GM23338 (cell line): ENCODE measurements at regions not wholly inside any gene's neighbourhood (a gene's known extent, or its start where the extent isn't known, plus 50 kb on each side); places are given as distances from the start of the nearest gene placed in this dataset.
A peak's percentile ranks its signal among the peaks of the same experiment; 100 is the strongest.

Source experiments
- CREB1 ChIP-seq: fragments of 250-450 bp; sonication (Bioruptor Pico); IDR thresholded peaks from 2 replicates; pipeline ENCODE4 v1.5.0; 2020; ENCODE audit warnings: low read depth, mild to moderate bottlenecking, moderate library complexity
- EZH2phosphoT487 ChIP-seq: fragments of 200-600 bp; sonication (generic); IDR thresholded peaks from one replicate; pipeline ENCODE4 v1.8.1; 2018; ENCODE audit warnings: antibody characterized with exemption; ENCODE audit not compliant: unreplicated experiment
- POLR2AphosphoS5 ChIP-seq: IDR thresholded peaks from 2 replicates; pipeline ENCODE4 v1.6.1; 2016; ENCODE audit warnings: antibody characterized with exemption, low read depth
- ZNF114 ChIP-seq: fragments of 250-450 bp; sonication (Bioruptor Pico); IDR thresholded peaks from 2 replicates; pipeline ENCODE4 v1.5.0; 2020; ENCODE audit warnings: mild to moderate bottlenecking, moderate library complexity
- TF ChIP-seq, protein P1 (sequence below), 2 experiments: fragments of 200-600 bp in 1 of 2; sonication (generic) in 1 of 2; conservative IDR thresholded peaks; 2 replicates each; pipeline versions ENCODE4 v1.5.1 to v1.6.1; 2016 to 2017; ENCODE audit warnings: antibody characterized with exemption in 2 of 2, low read depth in 2 of 2, mild to moderate bottlenecking in 2 of 2, moderate library complexity in 1 of 2
- TF ChIP-seq, protein P2 (sequence below): IDR thresholded peaks from one replicate; pipeline ENCODE4 v1.6.1; 2018; ENCODE audit warnings: antibody characterized with exemption; ENCODE audit not compliant: unreplicated experiment

DNA sequence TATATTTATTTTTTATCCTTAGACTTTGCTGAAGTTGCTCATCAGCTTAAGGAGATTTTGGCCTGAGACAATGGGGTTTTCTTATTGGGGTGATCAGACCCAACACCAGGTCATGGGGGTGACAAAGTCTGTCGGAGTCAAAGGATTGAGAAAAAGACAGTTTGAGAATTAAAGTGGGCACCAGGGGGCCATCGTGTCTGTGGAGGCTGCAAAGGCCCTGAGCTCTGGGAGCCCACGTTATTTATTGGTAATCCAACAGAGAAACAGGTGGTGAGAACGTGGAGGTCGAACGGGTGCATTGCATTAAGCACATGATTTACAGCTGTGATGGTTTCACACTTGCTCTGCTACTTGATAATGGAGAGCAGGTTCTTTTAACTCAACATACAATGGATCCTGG is 102.5 kb upstream of the CDH10 start:
- TF ChIP-seq CREB1, result no peak
- TF ChIP-seq, protein P1, sequence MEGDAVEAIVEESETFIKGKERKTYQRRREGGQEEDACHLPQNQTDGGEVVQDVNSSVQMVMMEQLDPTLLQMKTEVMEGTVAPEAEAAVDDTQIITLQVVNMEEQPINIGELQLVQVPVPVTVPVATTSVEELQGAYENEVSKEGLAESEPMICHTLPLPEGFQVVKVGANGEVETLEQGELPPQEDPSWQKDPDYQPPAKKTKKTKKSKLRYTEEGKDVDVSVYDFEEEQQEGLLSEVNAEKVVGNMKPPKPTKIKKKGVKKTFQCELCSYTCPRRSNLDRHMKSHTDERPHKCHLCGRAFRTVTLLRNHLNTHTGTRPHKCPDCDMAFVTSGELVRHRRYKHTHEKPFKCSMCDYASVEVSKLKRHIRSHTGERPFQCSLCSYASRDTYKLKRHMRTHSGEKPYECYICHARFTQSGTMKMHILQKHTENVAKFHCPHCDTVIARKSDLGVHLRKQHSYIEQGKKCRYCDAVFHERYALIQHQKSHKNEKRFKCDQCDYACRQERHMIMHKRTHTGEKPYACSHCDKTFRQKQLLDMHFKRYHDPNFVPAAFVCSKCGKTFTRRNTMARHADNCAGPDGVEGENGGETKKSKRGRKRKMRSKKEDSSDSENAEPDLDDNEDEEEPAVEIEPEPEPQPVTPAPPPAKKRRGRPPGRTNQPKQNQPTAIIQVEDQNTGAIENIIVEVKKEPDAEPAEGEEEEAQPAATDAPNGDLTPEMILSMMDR (conservative IDR thresholded peaks at IDR 0.05; ENCODE audit: low read depth in 2 of 2), result 0 out of 4 replicates have a peak, but pooled peaks have one; percentile 14 to 30
- TF ChIP-seq POLR2AphosphoS5, result no peak
- TF ChIP-seq ZNF114 (CRISPR knock-in tag), result no peak
- TF ChIP-seq, protein P2, sequence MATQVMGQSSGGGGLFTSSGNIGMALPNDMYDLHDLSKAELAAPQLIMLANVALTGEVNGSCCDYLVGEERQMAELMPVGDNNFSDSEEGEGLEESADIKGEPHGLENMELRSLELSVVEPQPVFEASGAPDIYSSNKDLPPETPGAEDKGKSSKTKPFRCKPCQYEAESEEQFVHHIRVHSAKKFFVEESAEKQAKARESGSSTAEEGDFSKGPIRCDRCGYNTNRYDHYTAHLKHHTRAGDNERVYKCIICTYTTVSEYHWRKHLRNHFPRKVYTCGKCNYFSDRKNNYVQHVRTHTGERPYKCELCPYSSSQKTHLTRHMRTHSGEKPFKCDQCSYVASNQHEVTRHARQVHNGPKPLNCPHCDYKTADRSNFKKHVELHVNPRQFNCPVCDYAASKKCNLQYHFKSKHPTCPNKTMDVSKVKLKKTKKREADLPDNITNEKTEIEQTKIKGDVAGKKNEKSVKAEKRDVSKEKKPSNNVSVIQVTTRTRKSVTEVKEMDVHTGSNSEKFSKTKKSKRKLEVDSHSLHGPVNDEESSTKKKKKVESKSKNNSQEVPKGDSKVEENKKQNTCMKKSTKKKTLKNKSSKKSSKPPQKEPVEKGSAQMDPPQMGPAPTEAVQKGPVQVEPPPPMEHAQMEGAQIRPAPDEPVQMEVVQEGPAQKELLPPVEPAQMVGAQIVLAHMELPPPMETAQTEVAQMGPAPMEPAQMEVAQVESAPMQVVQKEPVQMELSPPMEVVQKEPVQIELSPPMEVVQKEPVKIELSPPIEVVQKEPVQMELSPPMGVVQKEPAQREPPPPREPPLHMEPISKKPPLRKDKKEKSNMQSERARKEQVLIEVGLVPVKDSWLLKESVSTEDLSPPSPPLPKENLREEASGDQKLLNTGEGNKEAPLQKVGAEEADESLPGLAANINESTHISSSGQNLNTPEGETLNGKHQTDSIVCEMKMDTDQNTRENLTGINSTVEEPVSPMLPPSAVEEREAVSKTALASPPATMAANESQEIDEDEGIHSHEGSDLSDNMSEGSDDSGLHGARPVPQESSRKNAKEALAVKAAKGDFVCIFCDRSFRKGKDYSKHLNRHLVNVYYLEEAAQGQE, result no peak
- TF ChIP-seq EZH2phosphoT487, result no peak
